Esophagus muscularis mucosa (tissue), 4 donors: ENCODE measurements at regions not wholly inside any gene's neighbourhood (a gene's known extent, or its start where the extent isn't known, plus 50 kb on each side); places are given as distances from the start of the nearest gene placed in this dataset.

Experiments used
- DNase-seq: peaks from one replicate; pipeline ENCODE4 v3.0.0-alpha.2; 2017; ENCODE audit errors: extremely low spot score
- H3K27ac ChIP-seq, 4 donors: fragments of 200-600 bp; sonication (generic); replicated peaks in 1 of 4; 1 replicate in 3 of 4; 2 replicates in 1 of 4; pipeline ENCODE4 v1.5.1; 2016 to 2019; ENCODE audit warnings: mild to moderate bottlenecking in 1 of 4
- H3K27me3 ChIP-seq, 4 donors: fragments of 200-600 bp; sonication (generic); one replicate each; pipeline versions ENCODE4 v1.5.1 to v1.6.0; 2016 to 2019
- H3K36me3 ChIP-seq, 4 donors: fragments of 200-600 bp; sonication (generic); one replicate each; pipeline ENCODE4 v1.5.1; 2016 to 2019
- H3K4me1 ChIP-seq, 4 donors: fragments of 200-600 bp; sonication (generic); one replicate each; pipeline ENCODE4 v1.5.1; 2016 to 2019
- H3K4me3 ChIP-seq, 4 donors: fragments of 200-600 bp; sonication (generic); 1 replicate in 2 of 4; 2 replicates in 2 of 4; pipeline ENCODE4 v1.5.1; 2016 to 2019; ENCODE audit warnings: mild to moderate bottlenecking in 4 of 4, moderate library complexity in 1 of 4
- H3K9me3 ChIP-seq, 4 donors: fragments of 200-600 bp; sonication (generic); 1 replicate in 3 of 4; 2 replicates in 1 of 4; pipeline ENCODE4 v1.5.1; 2016 to 2019
- EP300 ChIP-seq: sonication (generic); formaldehyde crosslinking; IDR thresholded peaks from one replicate; pipeline ENCODE4 v1.6.1; 2017; ENCODE audit warnings: antibody characterized with exemption
- POLR2A ChIP-seq: fragments of 450-650 bp; IDR thresholded peaks from one replicate; pipeline ENCODE4 v1.6.1; 2017; ENCODE audit warnings: antibody characterized with exemption, moderate library complexity, mild to moderate bottlenecking, low read depth
- POLR2AphosphoS5 ChIP-seq, 2 donors: sonication (generic); formaldehyde crosslinking; IDR thresholded peaks; one replicate each; pipeline ENCODE4 v1.6.1; 2017; ENCODE audit warnings: antibody characterized with exemption in 2 of 2
- WGBS: methylation state at CpG from one replicate; pipeline ENCODE4 v1.1.5; 2018; 5-methylcytosine and 5-hydroxymethylcytosine counted together
- intact Hi-C: fragments of 100-400 bp; cut with DNase I; formaldehyde crosslinking; loops from one replicate; pipeline ENCODE4 v1.15.1; 2023
- TF ChIP-seq, protein P1 (sequence below), 3 experiments: fragments of 200-600 bp in 2 of 3; fragments of 450-650 bp in 1 of 3; sonication (generic) in 2 of 3; IDR thresholded peaks; one replicate each; pipeline ENCODE4 v1.5.1; 2017 to 2019; ENCODE audit warnings: antibody characterized with exemption in 3 of 3, mild to moderate bottlenecking in 2 of 3, moderate library complexity in 1 of 3

DNA sequence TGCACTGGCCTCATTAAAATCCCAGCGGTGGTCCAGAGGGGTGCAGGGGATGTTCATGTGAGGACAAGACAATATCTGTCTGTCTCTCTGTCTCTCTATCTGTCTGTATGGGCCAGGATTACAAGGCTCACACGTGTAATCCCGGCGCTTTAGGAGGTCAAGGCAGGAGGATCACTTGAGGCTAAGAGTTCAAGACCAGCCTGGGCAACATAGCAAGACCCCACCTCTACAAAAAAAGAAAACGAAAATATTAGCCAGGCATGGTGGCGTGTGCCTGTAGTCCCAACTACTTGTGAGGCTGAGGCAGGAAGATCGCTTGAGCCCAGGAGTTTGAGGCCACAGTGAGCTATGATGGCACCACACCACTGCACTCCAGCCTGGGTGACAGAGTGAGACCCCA lies 117.1 kb downstream of the PHETA1 start:
- TF ChIP-seq, protein P1, sequence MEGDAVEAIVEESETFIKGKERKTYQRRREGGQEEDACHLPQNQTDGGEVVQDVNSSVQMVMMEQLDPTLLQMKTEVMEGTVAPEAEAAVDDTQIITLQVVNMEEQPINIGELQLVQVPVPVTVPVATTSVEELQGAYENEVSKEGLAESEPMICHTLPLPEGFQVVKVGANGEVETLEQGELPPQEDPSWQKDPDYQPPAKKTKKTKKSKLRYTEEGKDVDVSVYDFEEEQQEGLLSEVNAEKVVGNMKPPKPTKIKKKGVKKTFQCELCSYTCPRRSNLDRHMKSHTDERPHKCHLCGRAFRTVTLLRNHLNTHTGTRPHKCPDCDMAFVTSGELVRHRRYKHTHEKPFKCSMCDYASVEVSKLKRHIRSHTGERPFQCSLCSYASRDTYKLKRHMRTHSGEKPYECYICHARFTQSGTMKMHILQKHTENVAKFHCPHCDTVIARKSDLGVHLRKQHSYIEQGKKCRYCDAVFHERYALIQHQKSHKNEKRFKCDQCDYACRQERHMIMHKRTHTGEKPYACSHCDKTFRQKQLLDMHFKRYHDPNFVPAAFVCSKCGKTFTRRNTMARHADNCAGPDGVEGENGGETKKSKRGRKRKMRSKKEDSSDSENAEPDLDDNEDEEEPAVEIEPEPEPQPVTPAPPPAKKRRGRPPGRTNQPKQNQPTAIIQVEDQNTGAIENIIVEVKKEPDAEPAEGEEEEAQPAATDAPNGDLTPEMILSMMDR (IDR thresholded peaks at IDR 0.05): no peak
- TF ChIP-seq EP300 (no peak), POLR2A (no peak), POLR2AphosphoS5 (IDR thresholded peaks at IDR 0.05) (no peak)
- H3K36me3 ChIP-seq: no peaks in the 10 kb centered on the region
- intact Hi-C loops: no loop called here
- no peak overlapping the region for H3K27ac ChIP-seq
- no peak for DNase-seq
- H3K9me3 ChIP-seq: no peaks in the 10 kb centered on the region
- H3K4me3 ChIP-seq: no peak overlapping the region
- peaks cover 0 to 78% (median 0%) of the 10 kb centered on the region in 4 donors for H3K27me3 ChIP-seq
- 97% methylated on average over 7 of the region's 7 CpGs for WGBS
- H3K4me1 ChIP-seq: no peaks in the 10 kb centered on the region

DNA sequence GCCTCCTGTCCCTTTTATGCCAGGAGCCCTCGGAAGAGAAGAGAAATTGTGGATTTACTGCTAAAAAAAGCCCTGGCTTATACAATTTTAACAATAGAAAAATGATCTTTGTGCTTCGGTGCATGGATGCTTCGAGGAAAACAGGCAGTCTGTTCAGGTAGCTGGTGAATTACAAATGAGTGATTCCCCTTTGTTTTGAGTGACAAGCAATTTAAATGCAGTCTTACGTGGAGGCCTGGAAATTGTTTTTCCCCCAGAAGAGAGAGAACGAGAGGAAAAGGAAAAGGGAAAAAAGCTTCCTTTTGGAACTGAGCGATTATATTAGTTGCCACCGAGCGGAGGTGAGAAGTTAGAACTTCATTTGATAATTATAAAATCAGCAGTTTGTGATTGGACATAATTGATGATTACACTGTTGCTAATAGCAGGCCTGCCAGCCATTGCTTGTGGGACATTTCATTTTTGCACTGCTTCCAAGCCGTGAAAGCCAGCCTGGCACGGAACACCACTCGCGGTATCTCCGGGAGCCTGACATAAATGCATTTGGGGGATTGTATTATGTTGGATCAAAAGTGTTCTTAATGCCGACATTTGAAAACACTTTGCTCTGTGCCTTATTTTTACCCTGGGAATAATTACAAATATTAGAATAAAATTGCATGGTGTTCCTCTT lies 117.7 kb downstream of the PHETA1 start:
- WGBS: 82% methylated on average over 14 of the region's 14 CpGs
- intact Hi-C loops: no loop called here
- peaks cover 0 to 76% (median 0%) of the 10 kb centered on the region in 4 donors for H3K27me3 ChIP-seq
- peaks cover 0 to 5% (median 4%) of the 10 kb centered on the region in 4 donors for H3K9me3 ChIP-seq
- no peak for DNase-seq
- no peaks in the 10 kb centered on the region for H3K36me3 ChIP-seq
- no peaks in the 10 kb centered on the region for H3K4me1 ChIP-seq
- no peak overlapping the region for H3K27ac ChIP-seq
- H3K4me3 ChIP-seq: no peak overlapping the region
- TF ChIP-seq, protein P1 (IDR thresholded peaks at IDR 0.05): no peak
- no peak for TF ChIP-seq EP300
- TF ChIP-seq POLR2A: no peak
- no peak for TF ChIP-seq POLR2AphosphoS5 (IDR thresholded peaks at IDR 0.05)

DNA sequence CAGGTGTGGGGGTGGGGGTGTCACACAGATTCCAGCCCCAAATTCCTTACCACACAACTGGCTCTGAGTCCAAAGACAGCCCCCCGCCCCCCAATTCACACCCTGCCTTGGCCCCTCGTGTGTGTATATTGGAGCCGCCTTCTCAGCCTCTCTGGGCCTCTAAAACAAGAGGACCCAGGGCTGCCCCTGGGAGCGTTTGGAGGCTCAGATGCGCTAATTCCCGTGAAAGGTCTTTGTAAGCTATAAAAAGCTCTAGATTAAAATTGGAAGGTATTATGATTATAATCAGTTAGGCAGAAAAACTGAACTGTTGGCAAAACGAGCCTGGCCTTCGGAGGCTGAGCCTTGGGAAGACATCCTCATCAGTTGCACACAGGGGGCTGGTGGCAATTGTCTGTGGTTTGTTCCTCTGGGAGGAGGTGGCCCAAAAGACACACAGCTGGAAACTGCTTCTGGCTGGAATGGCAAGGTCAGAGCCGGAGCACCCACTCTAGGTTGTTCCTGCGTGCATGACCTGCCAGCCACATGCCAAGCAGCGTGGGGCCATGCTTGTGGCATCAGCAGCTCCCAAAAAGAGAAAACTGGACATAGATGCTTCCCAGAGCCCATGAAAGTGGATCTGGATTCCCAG lies 118.5 kb downstream of the PHETA1 start:
- intact Hi-C loops: no loop called here
- peaks cover 0 to 13% (median 12%) of the 10 kb centered on the region in 4 donors for H3K9me3 ChIP-seq
- TF ChIP-seq EP300: no peak
- no peak for TF ChIP-seq POLR2AphosphoS5 (IDR thresholded peaks at IDR 0.05)
- TF ChIP-seq POLR2A: no peak
- TF ChIP-seq, protein P1 (IDR thresholded peaks at IDR 0.05): no peak
- peaks cover 0 to 74% (median 0%) of the 10 kb centered on the region in 4 donors for H3K27me3 ChIP-seq
- no peaks in the 10 kb centered on the region for H3K4me1 ChIP-seq
- DNase-seq: no peak
- 93% methylated on average over 9 of the region's 11 CpGs for WGBS
- H3K4me3 ChIP-seq: no peak overlapping the region
- no peak overlapping the region for H3K27ac ChIP-seq
- no peaks in the 10 kb centered on the region for H3K36me3 ChIP-seq

DNA sequence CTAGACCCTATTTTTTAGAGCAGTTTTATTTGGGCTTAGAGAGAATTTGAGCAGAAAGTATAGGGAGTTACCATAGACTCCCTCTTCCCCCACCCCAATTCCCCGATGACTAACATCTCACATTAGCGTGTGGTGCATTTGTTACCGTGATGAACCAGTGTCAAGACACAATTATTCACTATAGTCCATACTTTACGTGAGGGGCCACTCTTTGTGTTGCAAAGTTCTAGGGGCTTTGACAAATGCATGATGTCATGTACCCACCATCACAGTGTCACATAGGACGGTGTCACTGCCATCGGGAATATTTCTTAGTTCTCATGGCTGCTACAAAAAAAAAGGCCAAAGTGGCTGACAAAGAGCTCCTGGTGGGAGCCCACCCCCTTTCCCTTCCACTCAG lies 119.1 kb downstream of the PHETA1 start:
- no peak for DNase-seq
- WGBS: 82% methylated on average over 6 of the region's 6 CpGs
- TF ChIP-seq POLR2AphosphoS5 (IDR thresholded peaks at IDR 0.05) (no peak), POLR2A (no peak), EP300 (no peak)
- TF ChIP-seq, protein P1 (IDR thresholded peaks at IDR 0.05): no peak
- no peaks in the 10 kb centered on the region for H3K36me3 ChIP-seq
- H3K4me3 ChIP-seq: no peak overlapping the region
- no peaks in the 10 kb centered on the region for H3K4me1 ChIP-seq
- intact Hi-C loops: no loop called here
- H3K27me3 ChIP-seq: peaks cover 0 to 71% (median 0%) of the 10 kb centered on the region in 4 donors
- H3K27ac ChIP-seq: no peak overlapping the region
- H3K9me3 ChIP-seq: peaks cover 0 to 17% (median 13%) of the 10 kb centered on the region in 4 donors
